ENCODE measurements at regions not wholly inside any gene's neighbourhood (a gene's known extent, or its start where the extent isn't known, plus 50 kb on each side); places are given as distances from the start of the nearest gene placed in this dataset.

- H3K4me3 ChIP-seq (ENCODE audit: low read depth, low read length): no peak overlapping the region
- TF ChIP-seq, protein P1, sequence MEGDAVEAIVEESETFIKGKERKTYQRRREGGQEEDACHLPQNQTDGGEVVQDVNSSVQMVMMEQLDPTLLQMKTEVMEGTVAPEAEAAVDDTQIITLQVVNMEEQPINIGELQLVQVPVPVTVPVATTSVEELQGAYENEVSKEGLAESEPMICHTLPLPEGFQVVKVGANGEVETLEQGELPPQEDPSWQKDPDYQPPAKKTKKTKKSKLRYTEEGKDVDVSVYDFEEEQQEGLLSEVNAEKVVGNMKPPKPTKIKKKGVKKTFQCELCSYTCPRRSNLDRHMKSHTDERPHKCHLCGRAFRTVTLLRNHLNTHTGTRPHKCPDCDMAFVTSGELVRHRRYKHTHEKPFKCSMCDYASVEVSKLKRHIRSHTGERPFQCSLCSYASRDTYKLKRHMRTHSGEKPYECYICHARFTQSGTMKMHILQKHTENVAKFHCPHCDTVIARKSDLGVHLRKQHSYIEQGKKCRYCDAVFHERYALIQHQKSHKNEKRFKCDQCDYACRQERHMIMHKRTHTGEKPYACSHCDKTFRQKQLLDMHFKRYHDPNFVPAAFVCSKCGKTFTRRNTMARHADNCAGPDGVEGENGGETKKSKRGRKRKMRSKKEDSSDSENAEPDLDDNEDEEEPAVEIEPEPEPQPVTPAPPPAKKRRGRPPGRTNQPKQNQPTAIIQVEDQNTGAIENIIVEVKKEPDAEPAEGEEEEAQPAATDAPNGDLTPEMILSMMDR (conservative IDR thresholded peaks at IDR 0.05; ENCODE audit: low read depth, low read length): no peak
- no peak for DNase-seq (ENCODE audit: low read depth)
These were observed 55.7 kb upstream of the CYP1B1 start for GRCh38 chr2:38131676-38132075.

DNA sequence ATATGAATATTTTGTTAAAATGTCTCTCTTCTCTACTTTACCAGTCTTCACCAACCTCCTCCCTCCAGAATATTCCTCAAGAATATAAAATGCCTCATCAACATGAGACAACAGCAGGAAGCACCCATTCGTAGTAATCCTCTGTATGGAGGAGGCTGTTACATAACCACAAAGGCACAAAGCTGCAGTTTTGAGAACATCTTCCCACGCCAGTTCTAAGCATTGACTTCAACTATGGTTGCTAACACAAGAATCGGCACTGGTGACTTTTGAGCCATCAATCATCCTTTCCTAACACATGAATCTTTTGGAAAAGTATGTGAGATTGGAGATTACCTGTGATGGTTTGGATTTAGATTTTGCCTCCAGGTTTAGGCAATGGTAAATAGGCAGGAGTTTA, 54.9 kb upstream of the CYP1B1 start:
- DNase-seq (ENCODE audit: low read depth): no peak
- TF ChIP-seq, protein P1 (conservative IDR thresholded peaks at IDR 0.05; ENCODE audit: low read depth, low read length): no peak
- no peak overlapping the region for H3K4me3 ChIP-seq (ENCODE audit: low read depth, low read length)

- TF ChIP-seq, protein P1 (conservative IDR thresholded peaks at IDR 0.05; ENCODE audit: low read depth, low read length): no peak
- H3K4me3 ChIP-seq (ENCODE audit: low read depth, low read length): no peak overlapping the region
- no peak for DNase-seq (ENCODE audit: low read depth)
These were observed 54.0 kb upstream of the CYP1B1 start for GRCh38 chr2:38129987-38130386.

GRCh38 chr2:38129481-38129880, 53.5 kb upstream of the CYP1B1 start:
- DNase-seq (ENCODE audit: low read depth): no peak
- TF ChIP-seq, protein P1 (conservative IDR thresholded peaks at IDR 0.05; ENCODE audit: low read depth, low read length): no peak
- no peak overlapping the region for H3K4me3 ChIP-seq (ENCODE audit: low read depth, low read length)

DNA sequence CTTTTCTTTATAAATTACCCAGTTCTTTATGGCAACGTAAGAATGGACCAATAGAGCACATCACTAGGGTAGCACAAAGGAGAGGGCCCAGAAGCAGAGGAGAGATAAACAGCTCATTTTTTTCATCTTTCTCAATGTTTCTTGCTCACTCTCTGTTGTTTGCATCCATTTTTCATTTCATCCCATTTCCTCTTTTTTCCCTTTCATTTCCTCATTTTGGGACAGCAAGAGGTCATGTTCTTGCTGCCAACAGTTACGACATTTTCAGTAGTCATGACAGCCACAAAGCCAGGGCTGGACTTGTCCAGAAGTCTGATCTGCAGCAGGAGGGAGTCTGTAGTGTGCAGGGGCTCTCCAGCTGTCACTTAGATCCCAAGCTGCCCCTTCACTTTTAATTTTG, 52.7 kb upstream of the CYP1B1 start:
- DNase-seq (ENCODE audit: low read depth): no peak
- H3K4me3 ChIP-seq (ENCODE audit: low read depth, low read length): no peak overlapping the region
- TF ChIP-seq, protein P1 (conservative IDR thresholded peaks at IDR 0.05; ENCODE audit: low read depth, low read length): no peak

- no peak for DNase-seq (ENCODE audit: low read depth)
- TF ChIP-seq, protein P1 (conservative IDR thresholded peaks at IDR 0.05; ENCODE audit: low read depth, low read length): no peak
These were observed 51.3 kb upstream of the CYP1B1 start for GRCh38 chr2:38127277-38127676.

DNA sequence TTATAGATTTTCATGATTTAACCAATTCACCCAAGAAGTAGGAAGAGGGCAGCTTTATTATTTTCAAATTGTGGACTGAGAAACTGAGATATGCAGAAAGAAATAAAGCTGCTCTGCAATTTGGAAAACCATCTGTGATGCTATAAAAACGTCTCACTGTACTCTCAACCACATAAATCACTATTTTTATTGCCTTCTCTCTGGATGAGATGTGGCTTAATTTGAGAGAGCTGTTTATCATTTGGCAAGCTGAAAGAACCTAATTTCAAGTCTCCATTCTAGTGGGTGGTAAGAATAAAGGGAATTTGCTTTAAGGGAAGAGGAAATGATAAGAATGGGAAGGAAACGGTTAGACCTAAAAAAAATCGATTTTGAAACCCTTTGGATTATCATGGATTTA, 49.9 kb upstream of the CYP1B1 start:
- TF ChIP-seq, protein P1 (conservative IDR thresholded peaks at IDR 0.05; ENCODE audit: low read depth, low read length): no peak
- DNase-seq (ENCODE audit: low read depth): no peak
- H3K4me3 ChIP-seq (ENCODE audit: low read depth, low read length): no peak overlapping the region

More at GRCh38 chr2:38127277-38127676, 51.3 kb upstream of the CYP1B1 start:
- H3K4me3 ChIP-seq (ENCODE audit: low read depth, low read length): no peak overlapping the region
